ENCODE measurements at regions not wholly inside any gene's neighbourhood (a gene's known extent, or its start where the extent isn't known, plus 50 kb on each side); places are given as distances from the start of the nearest gene placed in this dataset.
"Not testable (repeated sequence)": the region's sequence is repeated elsewhere in the genome, so short reads cannot be mapped to it uniquely, and the experiment has no call there.

DNA sequence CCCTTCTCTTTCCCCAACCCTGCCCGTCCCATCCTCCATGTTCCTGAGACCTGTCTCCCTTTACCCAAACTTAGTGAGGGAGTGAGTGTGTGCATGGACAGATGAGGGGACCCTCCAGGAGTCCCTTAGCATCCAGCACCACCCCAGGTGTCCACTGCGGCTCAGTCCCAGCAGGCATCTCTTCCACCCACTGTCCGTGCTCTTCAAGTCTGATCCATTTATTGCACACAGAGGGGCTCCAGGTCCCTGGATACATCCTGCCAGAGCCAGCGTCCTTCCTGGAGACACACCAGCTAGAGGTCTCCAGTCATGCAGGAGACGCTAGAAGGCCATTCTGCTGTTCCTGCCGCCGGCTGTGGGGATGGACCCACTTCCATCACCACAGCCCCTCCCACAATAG lies 239.2 kb downstream of the ADGRD1 start:
- H3K9me3 Mint-ChIP-seq = peaks cover 3% of the 10 kb centered on the region

DNA sequence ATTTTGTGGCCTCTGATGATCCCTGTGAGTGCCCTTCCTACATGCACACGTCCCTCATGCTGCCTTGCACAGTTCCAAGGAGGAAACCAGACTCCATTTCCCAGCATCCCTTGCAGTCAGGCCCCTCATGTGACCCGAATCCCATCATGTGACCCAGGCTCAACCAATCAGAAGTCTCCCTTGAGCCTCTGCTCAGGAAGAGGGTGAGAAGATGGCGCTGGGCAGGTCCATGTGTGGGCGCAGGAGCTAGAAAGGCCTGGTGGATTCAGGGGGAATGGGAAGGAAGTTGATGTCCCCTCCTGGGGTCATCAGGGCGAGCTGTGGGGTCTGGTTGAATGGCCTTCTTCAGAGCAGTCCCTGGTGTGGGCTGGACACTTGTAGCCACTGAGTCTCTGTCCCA lies 240.5 kb downstream of the ADGRD1 start:
- no peak overlapping the region for H3K27ac Mint-ChIP-seq
- DNase-seq (ENCODE audit: low spot score in 2 of 2, unreplicated experiment in 2 of 2) = no peak
- peaks cover 43% of the 10 kb centered on the region for H3K27me3 Mint-ChIP-seq (ENCODE audit: low read depth)
- H3K36me3 Mint-ChIP-seq = no peaks in the 10 kb centered on the region
- peaks cover 3% of the 10 kb centered on the region for H3K9me3 Mint-ChIP-seq
- TF ChIP-seq, protein P1, sequence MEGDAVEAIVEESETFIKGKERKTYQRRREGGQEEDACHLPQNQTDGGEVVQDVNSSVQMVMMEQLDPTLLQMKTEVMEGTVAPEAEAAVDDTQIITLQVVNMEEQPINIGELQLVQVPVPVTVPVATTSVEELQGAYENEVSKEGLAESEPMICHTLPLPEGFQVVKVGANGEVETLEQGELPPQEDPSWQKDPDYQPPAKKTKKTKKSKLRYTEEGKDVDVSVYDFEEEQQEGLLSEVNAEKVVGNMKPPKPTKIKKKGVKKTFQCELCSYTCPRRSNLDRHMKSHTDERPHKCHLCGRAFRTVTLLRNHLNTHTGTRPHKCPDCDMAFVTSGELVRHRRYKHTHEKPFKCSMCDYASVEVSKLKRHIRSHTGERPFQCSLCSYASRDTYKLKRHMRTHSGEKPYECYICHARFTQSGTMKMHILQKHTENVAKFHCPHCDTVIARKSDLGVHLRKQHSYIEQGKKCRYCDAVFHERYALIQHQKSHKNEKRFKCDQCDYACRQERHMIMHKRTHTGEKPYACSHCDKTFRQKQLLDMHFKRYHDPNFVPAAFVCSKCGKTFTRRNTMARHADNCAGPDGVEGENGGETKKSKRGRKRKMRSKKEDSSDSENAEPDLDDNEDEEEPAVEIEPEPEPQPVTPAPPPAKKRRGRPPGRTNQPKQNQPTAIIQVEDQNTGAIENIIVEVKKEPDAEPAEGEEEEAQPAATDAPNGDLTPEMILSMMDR (IDR thresholded peaks at IDR 0.05; ENCODE audit: unreplicated experiment) = no peak
- H3K4me1 Mint-ChIP-seq = no peaks in the 10 kb centered on the region
- no peak overlapping the region for H3K4me3 Mint-ChIP-seq

More for the DNA sequence above, 239.2 kb downstream of the ADGRD1 start:
- Mint-ChIP-seq H3K4me3 (no peak overlapping the region), H3K36me3 (no peaks in the 10 kb centered on the region), H3K27ac (no peak overlapping the region), H3K27me3 (ENCODE audit: low read depth) (peaks cover 43% of the 10 kb centered on the region), H3K4me1 (no peaks in the 10 kb centered on the region)
- DNase-seq (ENCODE audit: low spot score in 2 of 2, unreplicated experiment in 2 of 2) = no peak
- TF ChIP-seq, protein P1 (IDR thresholded peaks at IDR 0.05; ENCODE audit: unreplicated experiment) = no peak

DNA sequence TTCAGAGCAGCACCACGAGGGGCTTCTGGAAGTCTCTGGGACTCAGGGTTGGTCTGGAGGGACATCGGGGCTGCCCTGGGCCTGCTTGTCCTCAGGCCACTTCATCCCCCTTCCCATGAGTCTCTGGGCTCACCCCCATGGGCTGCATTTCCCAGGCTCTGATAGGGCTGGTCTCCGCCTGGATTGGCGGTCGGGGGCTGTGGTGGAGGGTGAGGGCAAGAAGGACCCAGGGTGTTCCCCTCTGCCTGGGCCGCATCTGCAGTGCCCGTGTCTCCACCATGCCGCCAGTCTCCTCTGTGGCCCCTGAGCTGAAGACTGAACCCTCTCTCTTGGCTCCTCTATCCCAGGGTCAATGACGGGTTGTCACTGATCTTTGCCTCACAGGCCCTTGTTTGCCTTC lies 242.1 kb downstream of the ADGRD1 start:
- Mint-ChIP-seq H3K9me3 (peaks cover 3% of the 10 kb centered on the region), H3K27ac (no peak overlapping the region), H3K4me1 (no peaks in the 10 kb centered on the region), H3K27me3 (ENCODE audit: low read depth) (peaks cover 31% of the 10 kb centered on the region), H3K4me3 (no peak overlapping the region), H3K36me3 (no peaks in the 10 kb centered on the region)
- TF ChIP-seq, protein P1 (IDR thresholded peaks at IDR 0.05; ENCODE audit: unreplicated experiment) = no peak
- no peak for DNase-seq (ENCODE audit: low spot score in 2 of 2, unreplicated experiment in 2 of 2)

DNA sequence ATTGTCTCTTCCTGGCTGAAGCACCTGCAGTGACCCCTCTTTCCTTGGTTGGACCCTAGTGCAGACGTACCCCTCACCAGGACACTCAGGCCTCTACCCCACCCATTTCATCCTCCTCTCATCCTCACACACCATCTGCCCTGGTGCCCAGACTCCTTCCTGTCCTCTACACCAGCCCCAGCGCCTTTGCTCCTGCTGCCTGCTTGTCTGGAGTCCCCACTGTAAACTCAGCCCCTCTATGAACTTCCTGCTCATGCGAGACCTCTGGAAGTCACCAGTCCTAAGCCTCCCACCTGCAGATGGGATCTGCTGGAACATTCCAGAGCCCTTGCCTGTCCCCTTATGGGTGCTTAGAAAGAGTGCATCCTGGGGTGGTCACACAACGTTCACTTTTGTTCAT lies 242.5 kb downstream of the ADGRD1 start:
- no peak overlapping the region for H3K27ac Mint-ChIP-seq
- TF ChIP-seq, protein P1 (IDR thresholded peaks at IDR 0.05; ENCODE audit: unreplicated experiment) = no peak

DNA sequence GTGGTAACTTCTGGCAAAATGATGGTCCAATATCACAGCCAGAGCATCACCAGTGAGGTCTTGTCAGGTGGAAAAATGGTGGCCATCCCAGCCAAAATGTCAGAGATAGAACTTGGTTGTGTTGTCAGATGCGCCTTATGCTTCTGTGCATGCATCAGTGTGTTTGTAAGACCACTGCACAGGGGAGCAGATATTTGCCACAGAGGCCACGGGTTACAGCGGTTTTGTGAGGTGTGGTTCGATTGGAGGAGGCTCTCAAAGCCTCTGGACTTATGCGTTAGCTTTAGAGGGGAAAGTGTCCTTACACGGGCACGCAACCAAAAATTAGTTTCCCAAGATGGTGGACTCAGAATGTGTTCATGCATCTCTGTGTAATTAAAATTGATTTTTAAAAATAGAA lies 243.8 kb downstream of the ADGRD1 start:
- H3K27ac Mint-ChIP-seq = no peak overlapping the region
- no peak overlapping the region for H3K4me3 Mint-ChIP-seq
- no peak for DNase-seq (ENCODE audit: low spot score in 2 of 2, unreplicated experiment in 2 of 2)
- peaks cover 3% of the 10 kb centered on the region for H3K9me3 Mint-ChIP-seq
- H3K4me1 Mint-ChIP-seq = no peaks in the 10 kb centered on the region
- TF ChIP-seq, protein P1 (IDR thresholded peaks at IDR 0.05; ENCODE audit: unreplicated experiment) = no peak
- no peaks in the 10 kb centered on the region for H3K36me3 Mint-ChIP-seq
- H3K27me3 Mint-ChIP-seq (ENCODE audit: low read depth) = peaks cover 19% of the 10 kb centered on the region

More for the DNA sequence above, 242.5 kb downstream of the ADGRD1 start:
- Mint-ChIP-seq H3K4me1 (no peaks in the 10 kb centered on the region), H3K36me3 (no peaks in the 10 kb centered on the region), H3K9me3 (peaks cover 3% of the 10 kb centered on the region), H3K27me3 (ENCODE audit: low read depth) (peaks cover 28% of the 10 kb centered on the region), H3K4me3 (no peak overlapping the region)
- DNase-seq (ENCODE audit: low spot score in 2 of 2, unreplicated experiment in 2 of 2) = no peak

DNA sequence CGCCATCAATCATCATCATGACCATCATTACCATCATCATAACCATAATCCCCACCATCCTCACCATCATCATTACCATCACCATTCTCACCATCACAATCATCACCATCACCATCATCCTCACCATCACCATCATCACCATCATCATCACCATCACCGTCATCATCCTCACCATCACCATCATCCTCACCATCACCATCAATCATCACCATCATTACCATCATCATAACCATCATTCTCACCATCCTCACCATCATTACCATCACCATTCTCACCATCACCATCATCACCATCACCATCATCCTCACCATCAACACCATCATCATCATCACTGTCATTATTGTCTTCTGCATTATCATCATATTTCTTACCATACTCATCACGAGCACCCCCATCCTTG lies 245.5 kb downstream of the ADGRD1 start:
- no peak for DNase-seq (ENCODE audit: low spot score in 2 of 2, unreplicated experiment in 2 of 2)
- peaks cover 3% of the 10 kb centered on the region for H3K9me3 Mint-ChIP-seq
- peaks cover 11% of the 10 kb centered on the region for H3K27me3 Mint-ChIP-seq (ENCODE audit: low read depth)
- H3K4me3 Mint-ChIP-seq = no peak overlapping the region
- no peak overlapping the region for H3K27ac Mint-ChIP-seq
- TF ChIP-seq, protein P1 (IDR thresholded peaks at IDR 0.05; ENCODE audit: unreplicated experiment) = no peak
- no peaks in the 10 kb centered on the region for H3K4me1 Mint-ChIP-seq
- no peaks in the 10 kb centered on the region for H3K36me3 Mint-ChIP-seq

DNA sequence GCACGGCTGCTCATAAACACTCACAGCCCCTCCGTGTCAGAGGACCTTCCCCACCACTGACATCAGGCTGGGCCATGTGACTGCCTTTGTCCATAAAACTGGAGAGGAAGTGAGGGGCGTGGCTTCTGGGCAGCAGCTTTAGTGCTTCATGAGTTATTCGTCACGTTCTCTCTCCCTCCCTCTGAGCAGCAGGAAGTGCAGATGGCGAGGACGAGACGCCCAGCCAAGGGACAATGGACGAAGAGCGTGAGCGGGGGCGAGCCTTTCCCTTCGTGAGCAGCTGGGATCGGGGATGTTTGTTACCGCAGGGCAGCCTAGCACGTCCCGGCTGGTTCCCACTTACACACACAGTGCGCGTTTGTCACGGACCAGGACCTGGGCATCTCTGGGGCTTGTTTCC lies 248.2 kb downstream of the ADGRD1 start:
- not testable (repeated sequence) for DNase-seq (ENCODE audit: low spot score in 2 of 2, unreplicated experiment in 2 of 2); H3K9me3 Mint-ChIP-seq; H3K4me3 Mint-ChIP-seq; H3K36me3 Mint-ChIP-seq; H3K4me1 Mint-ChIP-seq; H3K27ac Mint-ChIP-seq
- peaks cover 17% of the 10 kb centered on the region for H3K27me3 Mint-ChIP-seq (ENCODE audit: low read depth)
